GM18907 (cell line): ENCODE measurements at regions not wholly inside any gene's neighbourhood (a gene's known extent, or its start where the extent isn't known, plus 50 kb on each side); places are given as distances from the start of the nearest gene placed in this dataset.

Experiments
- ATAC-seq: cut with Tn5 transposase; IDR thresholded peaks from one replicate; pipeline ENCODE4 v1.9.1; 2021; ENCODE audit warnings: mild to moderate bottlenecking, moderate library complexity; ENCODE audit not compliant: unreplicated experiment

- ATAC-seq: no peak
Measured at GRCh38 chr5:173762045-173762444, 126.1 kb upstream of the CPEB4 start.

DNA sequence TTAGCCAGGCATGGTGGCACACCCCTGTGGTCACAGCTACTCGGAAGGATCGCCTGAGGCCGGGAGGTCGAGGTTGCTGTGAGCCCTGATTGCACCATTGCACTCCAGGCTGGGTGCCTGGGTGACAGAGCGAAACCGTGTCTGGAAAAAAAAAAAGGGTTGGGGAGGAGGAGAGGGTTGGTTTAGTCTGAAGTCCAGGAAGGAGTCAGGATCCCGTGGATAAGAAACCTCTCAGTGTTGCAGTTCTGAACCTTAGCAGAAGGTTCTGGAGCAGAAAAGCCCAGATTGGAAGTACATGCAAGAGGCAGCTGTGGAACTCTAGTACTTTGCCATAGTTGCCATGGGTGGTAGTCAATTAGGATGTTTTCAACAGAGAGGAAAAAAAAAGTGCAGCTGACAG, 125.2 kb upstream of the CPEB4 start:
- ATAC-seq: no peak

GRCh38 chr5:173763410-173763809, 124.7 kb upstream of the CPEB4 start:
- no peak for ATAC-seq

DNA sequence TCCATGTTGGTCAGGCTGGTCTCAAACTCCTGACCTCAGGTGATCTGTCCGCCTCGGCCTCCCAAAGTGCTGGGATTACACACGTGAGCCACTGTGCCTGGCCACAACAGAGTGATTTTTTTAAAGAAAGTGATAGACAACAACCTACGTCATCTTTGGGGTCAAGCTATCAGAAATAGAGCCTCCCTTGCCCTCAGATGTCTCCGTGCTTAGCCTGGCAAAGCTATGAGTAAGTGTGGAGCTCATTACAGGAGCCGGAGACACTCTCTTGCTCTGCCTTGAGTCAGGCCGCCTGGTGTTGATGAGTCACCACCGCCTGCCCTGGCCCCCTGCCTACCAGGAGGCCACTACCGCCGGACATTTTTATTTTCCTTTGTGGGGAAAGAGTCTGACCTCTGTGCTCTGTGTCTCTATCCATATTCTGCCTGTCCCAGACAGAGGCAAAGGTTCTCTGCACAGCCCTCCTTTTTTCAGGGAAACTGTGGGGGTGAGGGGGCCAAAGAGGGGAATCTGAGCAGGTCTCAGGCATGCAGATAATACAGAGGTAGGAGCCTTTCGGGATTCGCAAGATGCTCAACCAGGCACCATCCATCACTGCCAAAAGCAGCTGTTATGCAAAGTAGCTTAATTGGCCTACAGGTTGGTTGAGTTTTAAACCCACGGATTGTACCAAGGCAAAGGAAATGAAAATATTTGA, 123.7 kb upstream of the CPEB4 start:
- ATAC-seq: no peak

- ATAC-seq: no peak
Measured at GRCh38 chr5:173765029-173765644, 123.0 kb upstream of the CPEB4 start.

GRCh38 chr5:173765661-173766060, 122.5 kb upstream of the CPEB4 start:
- no peak for ATAC-seq

DNA sequence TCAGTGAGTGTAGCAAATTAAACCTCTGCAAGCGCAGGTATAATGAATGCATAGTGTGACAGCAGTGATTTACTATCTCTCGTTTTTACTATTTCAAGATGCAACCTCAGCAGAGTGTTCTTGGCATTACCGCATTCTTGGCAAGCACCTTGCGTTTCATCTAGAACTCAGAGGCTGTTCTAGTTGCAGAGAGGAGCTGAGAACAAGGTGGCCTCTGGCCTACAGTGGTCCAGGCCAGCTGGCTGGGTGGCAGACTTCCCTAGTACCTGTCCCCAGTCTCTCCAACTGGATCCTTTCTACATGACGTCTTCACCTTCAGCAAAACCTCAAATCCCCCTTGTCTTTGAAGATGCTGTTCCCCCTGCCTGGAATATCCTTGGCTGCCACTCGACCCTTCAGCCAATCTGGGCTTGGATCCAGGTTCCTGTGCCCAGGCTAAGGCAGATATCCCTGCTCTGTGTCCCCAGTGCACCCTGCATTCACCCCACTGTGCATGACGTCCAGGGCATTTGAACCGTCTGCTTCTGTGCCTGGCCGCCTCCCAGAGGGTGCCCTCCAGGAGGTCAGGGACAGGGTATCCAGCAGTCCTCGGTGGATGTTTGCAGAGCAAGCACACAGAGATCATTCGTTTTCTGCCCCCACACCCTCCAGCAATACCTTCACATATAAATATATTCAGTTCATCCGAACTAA, 120.4 kb upstream of the CPEB4 start:
- no peak for ATAC-seq

DNA sequence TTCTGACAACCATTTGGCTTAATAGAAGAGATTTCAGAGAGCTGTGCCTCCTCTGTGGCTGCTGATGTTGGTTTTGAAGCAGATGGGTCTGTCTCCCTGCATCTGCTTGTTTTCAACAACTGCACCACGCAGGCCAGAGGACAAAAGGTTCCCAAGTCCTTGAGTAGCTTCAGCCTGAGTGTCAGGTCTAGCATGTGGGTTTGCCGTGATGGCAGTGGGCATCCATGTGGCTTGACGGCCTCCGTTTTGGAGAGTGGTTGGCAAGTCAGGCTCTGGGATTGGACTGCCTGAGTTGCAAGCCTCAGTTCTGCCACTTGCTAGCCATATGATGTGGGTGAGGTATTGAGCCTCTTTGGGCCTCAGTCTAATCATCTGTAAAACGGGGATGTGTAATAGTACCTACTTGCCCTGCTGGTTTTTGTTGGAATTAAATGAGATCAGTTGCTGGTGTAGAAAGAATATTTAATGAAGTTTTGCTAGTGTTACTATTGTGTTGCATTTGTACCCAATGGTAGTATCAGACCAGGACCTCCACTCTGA, 119.8 kb upstream of the CPEB4 start:
- ATAC-seq: no peak

DNA sequence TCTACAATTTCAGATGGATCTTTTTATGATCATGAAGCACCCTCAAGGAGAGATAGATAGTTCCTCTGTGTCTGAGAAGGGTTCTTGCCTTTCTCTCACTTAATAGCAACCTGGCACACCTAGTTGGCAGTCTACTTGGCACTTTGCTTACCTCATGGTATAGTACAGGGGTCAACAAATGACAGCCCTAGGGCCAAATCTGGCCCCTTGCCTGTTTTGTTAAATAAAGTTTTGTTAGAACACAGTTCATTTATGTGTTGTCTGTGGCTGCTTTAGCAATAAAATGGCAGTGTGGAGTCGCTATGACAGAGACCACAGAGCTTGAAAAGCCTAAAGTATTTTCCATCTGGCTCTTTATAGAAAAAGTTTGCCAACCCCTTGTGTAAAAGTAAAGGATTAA, 119.3 kb upstream of the CPEB4 start:
- no peak for ATAC-seq

DNA sequence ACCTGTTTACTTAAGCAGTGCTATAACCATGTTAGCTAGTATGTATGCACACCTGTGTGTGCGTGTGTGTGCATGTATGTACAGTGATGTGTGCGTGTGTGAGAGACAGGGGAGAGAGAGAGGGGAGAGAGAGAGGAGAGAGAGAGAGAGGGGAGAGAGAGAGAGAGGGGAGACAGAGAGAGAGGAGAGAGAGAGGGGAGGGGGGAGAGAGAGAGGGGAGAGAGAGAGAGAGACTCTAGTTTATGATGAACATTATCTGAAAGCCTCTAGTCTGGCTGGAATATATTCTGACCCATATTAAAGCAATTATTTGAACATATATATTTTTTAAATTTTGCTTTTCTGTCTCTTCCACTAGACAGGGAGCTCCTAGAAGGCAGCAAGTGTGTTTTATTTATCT, 117.5 kb upstream of the CPEB4 start:
- no peak for ATAC-seq

GRCh38 chr5:173771121-173771724, 116.9 kb upstream of the CPEB4 start:
- ATAC-seq: no peak

- ATAC-seq: no peak
Measured at GRCh38 chr5:173771725-173772383, 116.3 kb upstream of the CPEB4 start.

GRCh38 chr5:173772384-173773059, 115.6 kb upstream of the CPEB4 start:
- no peak for ATAC-seq

GRCh38 chr5:173774271-173774761, 113.8 kb upstream of the CPEB4 start:
- no peak for ATAC-seq

DNA sequence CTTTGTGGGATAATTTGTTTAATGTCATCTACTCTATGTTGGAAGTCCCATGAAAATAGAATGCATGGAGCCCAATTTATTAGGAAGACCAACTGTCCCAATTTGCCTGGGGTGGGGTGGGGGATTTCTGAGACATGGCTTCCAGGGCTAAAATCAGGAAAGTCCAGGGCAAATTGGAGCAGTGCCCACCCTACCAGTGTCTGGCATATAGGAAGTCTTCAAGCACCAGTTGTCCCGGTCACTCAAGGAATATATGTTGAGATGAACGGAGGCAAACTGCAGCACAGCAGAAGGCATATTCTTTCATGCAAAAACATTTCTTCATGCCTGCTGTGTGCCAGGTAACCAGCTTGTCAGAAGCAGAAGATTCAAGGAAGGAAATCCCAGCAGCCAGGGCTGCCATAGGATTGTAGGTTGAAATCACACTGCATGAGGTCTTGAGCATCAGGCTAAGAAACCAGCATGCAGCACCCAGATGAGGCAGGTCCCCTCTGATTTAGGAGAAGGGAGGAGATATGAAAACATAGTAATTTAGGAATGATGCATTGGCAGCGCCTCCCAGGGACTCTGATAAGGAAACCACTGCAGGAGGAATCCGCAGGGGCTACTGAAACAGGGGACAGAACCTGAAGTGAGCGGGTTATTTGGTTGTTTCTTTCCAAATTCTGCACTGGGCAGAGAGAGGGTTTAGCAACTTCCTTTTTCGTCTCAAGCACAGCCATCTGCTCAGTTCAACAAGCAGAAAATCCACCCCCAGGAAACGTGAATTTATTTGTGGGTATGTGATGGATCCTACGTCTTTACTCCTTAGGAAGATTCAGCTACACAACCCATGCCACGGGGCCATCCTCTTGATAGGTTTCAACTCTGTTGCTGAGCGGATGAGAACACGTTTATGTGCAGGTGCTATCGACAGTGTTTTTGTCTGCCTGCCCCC, 112.6 kb upstream of the CPEB4 start:
- ATAC-seq: no peak

- no peak for ATAC-seq
Measured at GRCh38 chr5:173777149-173777548, 111.0 kb upstream of the CPEB4 start.

GRCh38 chr5:173777674-173778073, 110.5 kb upstream of the CPEB4 start:
- ATAC-seq: no peak

DNA sequence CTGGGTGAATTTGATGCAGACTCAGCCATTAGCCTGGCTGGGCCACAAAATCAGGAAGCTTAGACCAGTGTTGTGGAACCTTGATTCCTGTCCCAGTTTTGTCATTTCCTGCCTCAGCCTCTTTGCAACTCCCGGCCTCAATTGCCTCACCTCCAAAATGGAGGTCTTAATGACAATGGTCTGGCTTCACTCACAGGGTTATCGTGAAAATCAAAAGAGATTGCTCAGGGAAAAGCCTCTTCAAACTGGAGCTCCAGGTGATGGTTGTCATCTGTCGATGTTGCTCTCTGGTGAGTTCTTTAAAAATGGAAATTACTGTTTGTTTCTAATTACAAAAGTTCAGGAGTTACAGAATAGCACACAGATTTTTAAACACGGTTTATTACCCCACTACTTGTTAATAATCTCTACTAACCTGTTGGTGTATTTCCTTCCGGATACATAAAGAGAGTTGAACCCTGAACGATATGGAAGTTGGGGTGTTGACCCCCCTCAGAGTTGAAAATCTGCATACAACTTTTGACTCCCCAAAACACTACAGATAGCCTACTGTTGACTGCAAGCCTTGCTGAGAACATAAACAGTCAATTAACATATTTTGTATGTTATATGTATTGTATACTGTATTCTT, 109.9 kb upstream of the CPEB4 start:
- ATAC-seq: no peak
